Esophagus muscularis mucosa (tissue), 4 donors: ENCODE measurements at regions not wholly inside any gene's neighbourhood (a gene's known extent, or its start where the extent isn't known, plus 50 kb on each side); places are given as distances from the start of the nearest gene placed in this dataset.

Experiments used
- DNase-seq: peaks from one replicate; pipeline ENCODE4 v3.0.0-alpha.2; 2017; ENCODE audit errors: extremely low spot score
- H3K27ac ChIP-seq, 4 donors: fragments of 200-600 bp; sonication (generic); replicated peaks in 1 of 4; 1 replicate in 3 of 4; 2 replicates in 1 of 4; pipeline ENCODE4 v1.5.1; 2016 to 2019; ENCODE audit warnings: mild to moderate bottlenecking in 1 of 4
- H3K27me3 ChIP-seq, 4 donors: fragments of 200-600 bp; sonication (generic); one replicate each; pipeline versions ENCODE4 v1.5.1 to v1.6.0; 2016 to 2019
- H3K36me3 ChIP-seq, 4 donors: fragments of 200-600 bp; sonication (generic); one replicate each; pipeline ENCODE4 v1.5.1; 2016 to 2019
- H3K4me1 ChIP-seq, 4 donors: fragments of 200-600 bp; sonication (generic); one replicate each; pipeline ENCODE4 v1.5.1; 2016 to 2019
- H3K4me3 ChIP-seq, 4 donors: fragments of 200-600 bp; sonication (generic); 1 replicate in 2 of 4; 2 replicates in 2 of 4; pipeline ENCODE4 v1.5.1; 2016 to 2019; ENCODE audit warnings: mild to moderate bottlenecking in 4 of 4, moderate library complexity in 1 of 4
- H3K9me3 ChIP-seq, 4 donors: fragments of 200-600 bp; sonication (generic); 1 replicate in 3 of 4; 2 replicates in 1 of 4; pipeline ENCODE4 v1.5.1; 2016 to 2019
- CTCF ChIP-seq, 3 experiments: fragments of 200-600 bp in 2 of 3; fragments of 450-650 bp in 1 of 3; sonication (generic) in 2 of 3; IDR thresholded peaks; one replicate each; pipeline ENCODE4 v1.5.1; 2017 to 2019; ENCODE audit warnings: antibody characterized with exemption in 3 of 3, mild to moderate bottlenecking in 2 of 3, moderate library complexity in 1 of 3
- EP300 ChIP-seq: sonication (generic); formaldehyde crosslinking; IDR thresholded peaks from one replicate; pipeline ENCODE4 v1.6.1; 2017; ENCODE audit warnings: antibody characterized with exemption
- POLR2A ChIP-seq: fragments of 450-650 bp; IDR thresholded peaks from one replicate; pipeline ENCODE4 v1.6.1; 2017; ENCODE audit warnings: antibody characterized with exemption, moderate library complexity, mild to moderate bottlenecking, low read depth
- POLR2AphosphoS5 ChIP-seq, 2 donors: sonication (generic); formaldehyde crosslinking; IDR thresholded peaks; one replicate each; pipeline ENCODE4 v1.6.1; 2017; ENCODE audit warnings: antibody characterized with exemption in 2 of 2
- WGBS: methylation state at CpG from one replicate; pipeline ENCODE4 v1.1.5; 2018; 5-methylcytosine and 5-hydroxymethylcytosine counted together
- intact Hi-C: fragments of 100-400 bp; cut with DNase I; formaldehyde crosslinking; loops from one replicate; pipeline ENCODE4 v1.15.1; 2023

GRCh38 chr11:80146232-80146631, 705.4 kb upstream of the TENM4 start:
- no peaks in the 10 kb centered on the region for H3K36me3 ChIP-seq
- no peaks in the 10 kb centered on the region for H3K9me3 ChIP-seq
- DNase-seq: no peak
- no peaks in the 10 kb centered on the region for H3K27me3 ChIP-seq
- no peak for TF ChIP-seq POLR2A
- no peak for TF ChIP-seq POLR2AphosphoS5 (IDR thresholded peaks at IDR 0.05)
- TF ChIP-seq CTCF (IDR thresholded peaks at IDR 0.05): no peak
- TF ChIP-seq EP300: no peak
- no peak overlapping the region for H3K4me3 ChIP-seq
- intact Hi-C loops: no loop called here
- WGBS: 78% methylated on average over 6 of the region's 6 CpGs
- H3K4me1 ChIP-seq: no peaks in the 10 kb centered on the region
- no peak overlapping the region for H3K27ac ChIP-seq

DNA sequence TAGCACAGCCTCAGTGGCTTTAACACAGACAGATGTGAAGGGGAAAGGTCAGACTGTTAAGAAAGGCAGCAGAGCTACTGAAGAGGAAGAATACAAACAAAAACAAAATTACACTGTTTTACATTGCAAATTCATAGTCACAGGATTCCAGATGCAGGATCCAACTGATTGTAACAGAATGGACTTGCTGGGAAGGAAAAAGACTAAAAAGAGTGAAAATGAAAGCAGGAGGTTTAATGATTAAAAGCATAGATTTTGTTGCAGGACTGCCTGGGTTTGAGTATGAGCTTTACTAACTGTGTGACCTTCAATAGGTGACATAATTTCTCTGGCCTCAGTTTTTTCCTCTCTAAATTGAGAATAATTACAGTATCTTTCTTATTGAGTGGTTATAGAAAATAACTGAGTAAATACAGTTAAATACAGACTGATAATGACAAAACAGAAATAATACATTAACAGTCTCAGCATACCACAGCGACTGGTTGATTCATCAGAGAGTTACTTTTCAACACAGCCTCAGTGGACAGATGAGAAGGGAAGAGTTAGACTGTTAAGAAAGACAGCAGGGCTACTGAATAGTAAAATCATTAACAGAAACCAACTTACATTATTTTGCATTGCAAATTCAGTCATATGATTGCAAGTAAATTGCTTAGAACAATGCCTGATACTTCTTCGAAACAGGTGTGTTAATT, 704.2 kb upstream of the TENM4 start:
- H3K27me3 ChIP-seq: no peaks in the 10 kb centered on the region
- no peaks in the 10 kb centered on the region for H3K4me1 ChIP-seq
- H3K27ac ChIP-seq: no peak overlapping the region
- no peak for TF ChIP-seq CTCF (IDR thresholded peaks at IDR 0.05)
- TF ChIP-seq EP300: no peak
- no peak for TF ChIP-seq POLR2A
- TF ChIP-seq POLR2AphosphoS5 (IDR thresholded peaks at IDR 0.05): no peak
- 92% methylated on average over 2 of the region's 2 CpGs for WGBS
- intact Hi-C loops: no loop called here
- no peaks in the 10 kb centered on the region for H3K9me3 ChIP-seq
- DNase-seq: no peak
- no peaks in the 10 kb centered on the region for H3K36me3 ChIP-seq
- H3K4me3 ChIP-seq: no peak overlapping the region

DNA sequence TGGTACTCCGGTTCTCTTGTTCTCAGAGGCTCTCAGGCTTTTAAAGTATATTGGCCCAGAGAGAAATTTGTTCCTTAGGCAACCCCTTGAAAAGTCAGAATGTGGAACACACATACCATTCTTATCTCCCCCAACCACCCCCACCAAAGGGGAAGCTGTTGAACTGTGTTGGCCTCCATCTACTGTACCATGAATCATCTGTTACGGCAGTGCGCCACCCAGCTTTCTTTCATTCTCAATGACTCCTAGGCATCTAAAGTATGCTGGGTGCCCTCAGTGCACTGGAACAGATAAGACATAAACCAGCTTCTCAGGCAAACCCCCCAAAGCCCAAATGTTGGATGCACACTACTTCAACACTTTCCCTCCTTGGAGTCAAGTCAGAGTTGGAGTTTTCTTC, 696.2 kb upstream of the TENM4 start:
- TF ChIP-seq CTCF (IDR thresholded peaks at IDR 0.05): no peak
- no peak for TF ChIP-seq POLR2AphosphoS5 (IDR thresholded peaks at IDR 0.05)
- no peak for TF ChIP-seq POLR2A
- no peak for TF ChIP-seq EP300
- no peaks in the 10 kb centered on the region for H3K9me3 ChIP-seq
- DNase-seq: no peak
- 76% methylated on average over 3 of the region's 3 CpGs for WGBS
- H3K27ac ChIP-seq: no peak overlapping the region
- H3K27me3 ChIP-seq: no peaks in the 10 kb centered on the region
- no peak overlapping the region for H3K4me3 ChIP-seq
- H3K36me3 ChIP-seq: no peaks in the 10 kb centered on the region
- H3K4me1 ChIP-seq: no peaks in the 10 kb centered on the region
- intact Hi-C loops: no loop called here

DNA sequence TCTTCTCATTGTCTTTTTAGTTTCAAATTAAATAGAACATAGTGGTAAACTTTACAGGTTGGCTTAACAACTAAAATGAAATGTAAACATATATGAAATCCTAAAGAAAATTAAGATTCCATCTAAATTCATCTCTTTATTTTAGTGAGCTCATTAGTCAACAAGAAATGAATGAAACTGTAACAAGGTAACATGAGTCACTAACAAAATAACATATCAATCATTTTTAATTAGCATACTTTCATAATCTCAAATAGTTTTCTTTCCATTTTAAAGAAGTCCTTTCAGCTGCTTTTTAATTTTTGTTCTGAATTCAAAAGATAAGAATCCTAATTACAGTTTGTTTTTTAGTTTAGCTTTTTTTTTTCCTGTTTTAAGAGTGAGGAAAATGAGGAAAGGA, 688.6 kb upstream of the TENM4 start:
- Histone ChIP-seq H3K4me3 (no peak overlapping the region), H3K4me1 (no peaks in the 10 kb centered on the region), H3K36me3 (no peaks in the 10 kb centered on the region), H3K9me3 (no peaks in the 10 kb centered on the region), H3K27me3 (no peaks in the 10 kb centered on the region), H3K27ac (no peak overlapping the region)
- TF ChIP-seq POLR2AphosphoS5 (IDR thresholded peaks at IDR 0.05) (no peak), EP300 (no peak), POLR2A (no peak), CTCF (IDR thresholded peaks at IDR 0.05) (no peak)
- no peak for DNase-seq
- intact Hi-C loops: no loop called here

GRCh38 chr11:80122211-80122610, 681.4 kb upstream of the TENM4 start:
- no peak for DNase-seq
- no peaks in the 10 kb centered on the region for H3K4me1 ChIP-seq
- no peak overlapping the region for H3K4me3 ChIP-seq
- no peaks in the 10 kb centered on the region for H3K9me3 ChIP-seq
- H3K27ac ChIP-seq: no peak overlapping the region
- TF ChIP-seq POLR2A (no peak), POLR2AphosphoS5 (IDR thresholded peaks at IDR 0.05) (no peak), EP300 (no peak), CTCF (IDR thresholded peaks at IDR 0.05) (no peak)
- H3K36me3 ChIP-seq: no peaks in the 10 kb centered on the region
- 33% methylated on average over 2 of the region's 2 CpGs for WGBS
- intact Hi-C loops: no loop called here
- no peaks in the 10 kb centered on the region for H3K27me3 ChIP-seq
